HFFc6 (cell line): ENCODE measurements at regions not wholly inside any gene's neighbourhood (a gene's known extent, or its start where the extent isn't known, plus 50 kb on each side); places are given as distances from the start of the nearest gene placed in this dataset.

Experiments
- DNase-seq: peaks from one replicate; pipeline ENCODE4 v3.0.0-alpha.2; 2018
- H3K27ac Mint-ChIP-seq: 2 replicates; pipeline ENCODE4 v1.8.0; 2020; ENCODE audit warnings: mild to moderate bottlenecking, mixed read lengths
- H3K27me3 Mint-ChIP-seq: 2 replicates; pipeline ENCODE4 v1.8.0; 2021; ENCODE audit warnings: mild to moderate bottlenecking, moderate library complexity, mixed read lengths; ENCODE audit not compliant: insufficient read depth
- H3K36me3 Mint-ChIP-seq: 2 replicates; pipeline ENCODE4 v1.8.0; 2021; ENCODE audit warnings: low read depth, mixed read lengths
- H3K4me1 Mint-ChIP-seq: 2 replicates; pipeline ENCODE4 v1.8.0; 2020; ENCODE audit warnings: low read depth, mixed read lengths
- H3K4me3 Mint-ChIP-seq: 2 replicates; pipeline ENCODE4 v1.8.0; 2020; ENCODE audit warnings: mild to moderate bottlenecking, moderate library complexity, mixed read lengths
- H3K9me3 Mint-ChIP-seq: 2 replicates; pipeline ENCODE4 v1.8.0; 2020; ENCODE audit warnings: mild to moderate bottlenecking, mixed read lengths
- CTCF ChIP-seq: fragments of 200-600 bp; sonication (generic); IDR thresholded peaks from 2 replicates; pipeline ENCODE4 v1.5.0; 2021; ENCODE audit warnings: antibody characterized with exemption, mild to moderate bottlenecking

DNA sequence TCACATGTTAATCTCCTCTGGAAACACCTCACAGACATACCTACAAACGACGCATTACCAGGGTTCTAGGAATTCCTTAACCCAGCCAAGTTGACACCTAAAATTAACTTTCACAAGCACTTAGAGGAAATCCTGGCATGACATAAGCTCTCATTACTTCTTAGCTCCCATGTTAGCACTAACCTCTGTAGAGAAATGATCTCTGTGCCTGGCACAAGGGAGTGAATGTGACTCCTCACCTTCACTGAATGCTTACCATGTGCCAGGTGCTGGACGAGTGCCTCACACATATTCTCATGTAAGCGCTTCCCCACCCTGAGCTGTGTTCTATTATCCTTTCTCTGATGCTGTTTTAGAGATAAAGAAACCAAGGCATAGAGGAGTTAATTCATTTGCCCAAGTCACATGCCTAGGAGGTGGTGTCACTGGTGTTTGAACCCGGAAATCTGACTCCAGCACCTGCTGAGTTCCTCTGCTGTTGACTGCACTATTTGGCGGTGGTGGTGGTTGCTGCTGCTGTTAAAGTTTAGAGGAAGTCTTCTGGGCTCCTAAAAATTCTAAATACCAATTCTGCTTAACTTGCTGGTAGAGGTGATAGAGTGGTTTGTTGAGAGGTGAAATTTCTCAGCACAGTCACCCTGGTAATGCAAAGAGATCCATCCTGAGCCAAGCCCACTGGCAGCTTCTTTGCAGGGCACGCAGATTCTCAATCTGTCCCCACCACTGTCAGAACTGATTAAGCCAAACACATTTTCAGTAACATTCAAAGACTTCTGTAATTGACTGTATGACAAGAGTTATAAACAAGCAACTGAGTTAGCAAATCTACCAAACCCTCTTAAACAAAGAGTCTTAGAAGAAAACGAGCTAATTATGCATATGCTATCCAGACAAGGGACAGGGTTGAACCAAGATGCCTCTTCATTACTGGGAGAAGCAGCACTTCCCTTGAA is 200.3 kb downstream of the CMPK2 start:
- H3K4me3 Mint-ChIP-seq, result no peak overlapping the region
- H3K9me3 Mint-ChIP-seq, result peaks cover 27% of the 10 kb centered on the region
- peaks cover 2% of the 10 kb centered on the region; the same call in 1 of the 2 replicates for H3K27me3 Mint-ChIP-seq
- TF ChIP-seq CTCF, result no peak
- H3K27ac Mint-ChIP-seq, result no peak overlapping the region
- no peaks in the 10 kb centered on the region for H3K4me1 Mint-ChIP-seq
- no peak for DNase-seq
- no peaks in the 10 kb centered on the region for H3K36me3 Mint-ChIP-seq

DNA sequence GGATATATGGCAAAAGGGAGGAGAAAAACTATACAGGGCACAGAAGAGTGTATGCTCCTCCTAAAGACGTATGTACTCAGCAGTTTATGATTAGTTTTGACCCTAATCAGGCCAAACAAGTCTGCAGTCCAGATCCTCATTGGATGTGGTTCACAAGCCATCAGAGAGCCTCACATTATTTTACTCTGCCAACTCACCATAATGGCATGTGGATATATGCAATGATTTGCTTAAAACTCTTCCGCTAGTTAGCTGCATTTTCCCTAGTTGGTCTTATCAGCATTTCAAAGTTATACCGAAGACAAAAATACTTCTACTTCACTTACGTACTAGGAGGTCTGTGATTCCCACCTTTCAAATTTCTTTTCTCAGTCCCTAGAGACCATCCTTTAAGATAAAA is 198.4 kb downstream of the CMPK2 start:
- H3K27me3 Mint-ChIP-seq, result peaks cover 2% of the 10 kb centered on the region; the same call in 1 of the 2 replicates
- DNase-seq, result no peak

GRCh38 chr2:6671913-6672312 is 193.8 kb downstream of the CMPK2 start:
- no peak overlapping the region for H3K4me3 Mint-ChIP-seq
- H3K9me3 Mint-ChIP-seq, result peaks cover 36% of the 10 kb centered on the region
- no peaks in the 10 kb centered on the region for H3K4me1 Mint-ChIP-seq
- no peak overlapping the region for H3K27ac Mint-ChIP-seq
- DNase-seq, result no peak
- peaks cover 4% of the 10 kb centered on the region; the same call in 1 of the 2 replicates for H3K36me3 Mint-ChIP-seq
- no peaks in the 10 kb centered on the region for H3K27me3 Mint-ChIP-seq
- TF ChIP-seq CTCF, result no peak

More for the DNA sequence above, 198.4 kb downstream of the CMPK2 start:
- no peak overlapping the region for H3K4me3 Mint-ChIP-seq
- H3K9me3 Mint-ChIP-seq, result peaks cover 25% of the 10 kb centered on the region
- H3K27ac Mint-ChIP-seq, result no peak overlapping the region
- no peak for TF ChIP-seq CTCF
- H3K36me3 Mint-ChIP-seq, result no peaks in the 10 kb centered on the region
- no peaks in the 10 kb centered on the region for H3K4me1 Mint-ChIP-seq

GRCh38 chr2:6674381-6674780 is 191.3 kb downstream of the CMPK2 start:
- Mint-ChIP-seq H3K9me3 (peaks cover 40% of the 10 kb centered on the region), H3K4me1 (no peaks in the 10 kb centered on the region), H3K36me3 (peaks cover 4% of the 10 kb centered on the region; the same call in 1 of the 2 replicates), H3K27me3 (no peaks in the 10 kb centered on the region), H3K27ac (no peak overlapping the region), H3K4me3 (no peak overlapping the region)
- no peak for DNase-seq
- TF ChIP-seq CTCF, result no peak

- Mint-ChIP-seq H3K4me1 (no peaks in the 10 kb centered on the region), H3K36me3 (peaks cover 4% of the 10 kb centered on the region; the same call in 1 of the 2 replicates), H3K27ac (no peak overlapping the region), H3K9me3 (peaks cover 44% of the 10 kb centered on the region), H3K27me3 (no peaks in the 10 kb centered on the region), H3K4me3 (no peak overlapping the region)
- no peak for TF ChIP-seq CTCF
- DNase-seq, result no peak
These were observed 189.9 kb downstream of the CMPK2 start for GRCh38 chr2:6675791-6676190.
